ENCODE measurements at regions not wholly inside any gene's neighbourhood (a gene's known extent, or its start where the extent isn't known, plus 50 kb on each side); places are given as distances from the start of the nearest gene placed in this dataset.
A peak's percentile ranks its signal among the peaks of the same experiment; 100 is the strongest.

GRCh38 chr2:71887196-71887595, 260.5 kb downstream of the CYP26B1 start:
- intact Hi-C loops (cut with micrococcal nuclease; ENCODE audit: unreplicated experiment), result no loop called here
- ChIA-PET POLR2A (ENCODE audit: low non-redundant PET) (no interaction called here), CTCF (no interaction called here)
- Histone ChIP-seq H3K27ac (ENCODE audit: low read depth, low read length, poor library complexity, severe bottlenecking) (no peak overlapping the region), H3K36me3 (ENCODE audit: insufficient read depth, low read length, poor library complexity, severe bottlenecking) (no peaks in the 10 kb centered on the region), H3K4me3 (ENCODE audit: low read depth, low read length, poor library complexity, severe bottlenecking) (no peak overlapping the region), H3K9me3 (ENCODE audit: low read depth, low read length, poor library complexity, severe bottlenecking) (no peaks in the 10 kb centered on the region), H3K4me1 (ENCODE audit: insufficient read depth, low read length, poor library complexity, severe bottlenecking) (peaks cover 8% of the 10 kb centered on the region), H3K27me3 (replicated peaks; ENCODE audit: insufficient read depth, low read depth, low read length, poor library complexity) (no peaks in the 10 kb centered on the region)
- no peak for DNase-seq (ENCODE audit: low spot score)
- BruUV-seq (replicated peaks), result no TSS peak
- no peak for TF ChIP-seq EZH2 (IDR thresholded peaks at IDR 0.05; ENCODE audit: borderline replicate concordance, low read depth, low read length, poor library complexity, severe bottlenecking)
- no peak for TF ChIP-seq CTCF (conservative IDR thresholded peaks at IDR 0.05; ENCODE audit: low read depth, low read length)

- H3K9me3 ChIP-seq (ENCODE audit: low read depth, low read length, poor library complexity, severe bottlenecking), result no peaks in the 10 kb centered on the region
- H3K4me3 ChIP-seq (ENCODE audit: low read depth, low read length, poor library complexity, severe bottlenecking), result no peak overlapping the region
- no peaks in the 10 kb centered on the region for H3K36me3 ChIP-seq (ENCODE audit: insufficient read depth, low read length, poor library complexity, severe bottlenecking)
- no peak for TF ChIP-seq EZH2 (IDR thresholded peaks at IDR 0.05; ENCODE audit: borderline replicate concordance, low read depth, low read length, poor library complexity, severe bottlenecking)
- H3K4me1 ChIP-seq (ENCODE audit: insufficient read depth, low read length, poor library complexity, severe bottlenecking), result peaks cover 8% of the 10 kb centered on the region
- DNase-seq (ENCODE audit: low spot score), result no peak
- H3K27me3 ChIP-seq (replicated peaks; ENCODE audit: insufficient read depth, low read depth, low read length, poor library complexity), result no peaks in the 10 kb centered on the region
- intact Hi-C loops (cut with micrococcal nuclease; ENCODE audit: unreplicated experiment), result no loop called here
- ChIA-PET CTCF (no interaction called here), POLR2A (ENCODE audit: low non-redundant PET) (no interaction called here)
- BruUV-seq (replicated peaks), result no TSS peak
- H3K27ac ChIP-seq (ENCODE audit: low read depth, low read length, poor library complexity, severe bottlenecking), result no peak overlapping the region
Measured at GRCh38 chr2:71886241-71886640, 261.4 kb downstream of the CYP26B1 start.

DNA sequence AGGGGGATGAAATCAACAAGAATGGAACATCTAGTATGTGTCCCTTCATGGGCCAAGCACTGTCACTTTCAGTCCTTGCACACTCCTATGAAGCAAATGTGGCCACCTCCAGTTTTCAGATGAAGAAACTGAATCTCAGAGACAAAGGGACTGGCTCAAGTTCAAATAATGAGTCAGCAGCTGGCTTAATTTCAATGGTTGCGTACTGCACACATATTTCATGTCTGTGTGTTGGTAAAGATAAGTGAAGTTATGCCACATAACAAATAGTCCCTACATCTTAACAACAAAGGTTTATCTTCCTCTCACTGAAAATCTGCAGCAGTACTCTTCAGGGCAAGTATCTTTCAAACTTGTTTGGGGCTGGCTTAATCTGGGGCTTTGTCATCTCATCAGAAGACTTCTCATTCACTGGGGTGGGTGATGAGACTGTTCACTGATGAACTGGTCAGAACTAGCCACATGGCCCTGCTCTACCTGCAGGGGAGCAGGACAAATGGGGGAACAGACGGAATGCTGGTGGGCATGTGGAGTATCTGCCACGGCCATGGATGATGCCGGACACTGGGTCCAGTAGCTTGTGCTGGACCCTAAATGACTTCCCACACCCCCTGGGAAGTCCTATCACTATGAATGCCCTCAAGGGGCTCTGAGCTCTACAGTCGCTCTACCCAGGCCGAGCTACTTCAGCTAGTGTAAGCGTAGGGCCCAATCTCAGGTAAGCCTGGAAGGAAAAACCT, 263.2 kb downstream of the CYP26B1 start:
- Histone ChIP-seq H3K4me3 (ENCODE audit: low read depth, low read length, poor library complexity, severe bottlenecking) (no peak overlapping the region), H3K27ac (ENCODE audit: low read depth, low read length, poor library complexity, severe bottlenecking) (no peak overlapping the region), H3K27me3 (replicated peaks; ENCODE audit: insufficient read depth, low read depth, low read length, poor library complexity) (no peaks in the 10 kb centered on the region), H3K9me3 (ENCODE audit: low read depth, low read length, poor library complexity, severe bottlenecking) (no peaks in the 10 kb centered on the region), H3K36me3 (ENCODE audit: insufficient read depth, low read length, poor library complexity, severe bottlenecking) (no peaks in the 10 kb centered on the region), H3K4me1 (ENCODE audit: insufficient read depth, low read length, poor library complexity, severe bottlenecking) (peaks cover 8% of the 10 kb centered on the region)
- intact Hi-C loops (cut with micrococcal nuclease; ENCODE audit: unreplicated experiment), result no loop called here
- TF ChIP-seq CTCF (conservative IDR thresholded peaks at IDR 0.05; ENCODE audit: low read depth, low read length) (no peak), EZH2 (IDR thresholded peaks at IDR 0.05; ENCODE audit: borderline replicate concordance, low read depth, low read length, poor library complexity, severe bottlenecking) (no peak)
- POLR2A ChIA-PET (ENCODE audit: low non-redundant PET), result no interaction called here
- DNase-seq (ENCODE audit: low spot score), result peak; percentile 45
- no TSS peak for BruUV-seq (replicated peaks)
- CTCF ChIA-PET, result no interaction called here

Measured in A673 (cell line).